K562 (cell line): ENCODE measurements at regions not wholly inside any gene's neighbourhood (a gene's known extent, or its start where the extent isn't known, plus 50 kb on each side); places are given as distances from the start of the nearest gene placed in this dataset.

Experiments used
- ATAC-seq: fragments of 200-7000 bp; cut with Tn5 transposase; 3 replicates; pipeline ENCODE4 v1.9.1; 2020; ENCODE audit warnings: moderate library complexity
- BruUV-seq: library from RNA; stranded (reverse); fragments of 400-500 nt; replicated peaks from 2 replicates; lab custom pipeline; 2021; lab: Mats Ljungman, UMichigan
- CTCF ChIA-PET: fragments of 300-600 bp; formaldehyde crosslinking; extraction: SDS; loops from one replicate; lab custom pipeline; 2021; ENCODE audit warnings: low intra/inter-chr PET ratio; lab: Yijun Ruan, JAX
- POLR2A ChIA-PET: fragments of 300-600, 350-650 bp; sonication (Branson Sonifier 250); formaldehyde crosslinking; extraction: SDS; loops from one replicate; lab custom pipeline; 2021; ENCODE audit warnings: antibody characterized with exemption, inconsistent platforms; lab: Yijun Ruan, JAX
- DNase-seq, 4 experiments: peaks; one replicate each; pipeline versions ENCODE4 v3.0.0 to v3.0.0-alpha.2; 2011 to 2018; ENCODE audit warnings: low spot score in 3 of 4, mixed read lengths in 3 of 4; ENCODE audit errors: extremely low read depth in 1 of 4
- FAIRE-seq: peaks from 2 replicates; lab custom pipeline; 2011; peaks lifted over from hg19 to GRCh38; lab: Jason Lieb, UNC
- H2AFZ ChIP-seq: 2 replicates; pipeline ENCODE4 v1.6.0; 2011; ENCODE audit warnings: low read depth, low read length, control low read depth, inconsistent platforms
- H3K27ac ChIP-seq: fragments of 200-600 bp; 3 replicates; pipeline ENCODE4 v1.8.0; 2011; ENCODE audit warnings: low read depth, mild to moderate bottlenecking, control low read depth, inconsistent platforms, low read length, moderate library complexity, mixed read lengths; ENCODE audit errors: extremely low read depth
- H3K27me3 ChIP-seq, 2 experiments: fragments of 300-600 bp in 1 of 2; 2 replicates in 1 of 2; 3 replicates in 1 of 2; pipeline versions ENCODE4 v1.6.0 to v1.8.0; 2011; ENCODE audit warnings: inconsistent platforms in 2 of 2, low read length in 2 of 2, mild to moderate bottlenecking in 1 of 2, mixed read lengths in 1 of 2, moderate library complexity in 1 of 2; ENCODE audit not compliant: control insufficient read depth in 2 of 2, insufficient read depth in 2 of 2
- H3K36me3 ChIP-seq: fragments of 300-600 bp; 3 replicates; pipeline ENCODE4 v1.8.0; 2011; ENCODE audit warnings: mild to moderate bottlenecking, low read length, inconsistent platforms; ENCODE audit not compliant: control insufficient read depth, insufficient read depth
- H3K4me1 ChIP-seq, 2 experiments: fragments of 200-600 bp in 1 of 2; replicated peaks in 1 of 2; 2 replicates in 1 of 2; 3 replicates in 1 of 2; pipeline versions ENCODE4 v1.5.1 to v1.8.0; 2011; ENCODE audit warnings: inconsistent platforms in 2 of 2, low read length in 2 of 2, mild to moderate bottlenecking in 1 of 2, mixed read lengths in 1 of 2, moderate library complexity in 1 of 2; ENCODE audit not compliant: control insufficient read depth in 2 of 2, insufficient read depth in 2 of 2
- H3K4me2 ChIP-seq: 2 replicates; pipeline ENCODE4 v1.6.1; 2011; ENCODE audit warnings: low read length, control low read depth, inconsistent platforms, mixed read lengths; ENCODE audit not compliant: insufficient read depth
- H3K4me3 ChIP-seq: fragments of 200-600 bp; sonication (generic), shearing (Covaris generic); 2 replicates; pipeline ENCODE4 v1.5.1; 2016; ENCODE audit warnings: control low read depth, inconsistent platforms
- H3K79me2 ChIP-seq: fragments of 200-600 bp; 3 replicates; pipeline ENCODE4 v1.8.0; 2011; ENCODE audit warnings: low read length, inconsistent platforms; ENCODE audit not compliant: control insufficient read depth, insufficient read depth
- H3K9ac ChIP-seq, 2 experiments: 2 replicates each; pipeline versions ENCODE4 v1.6.0 to v1.6.1; 2011; ENCODE audit warnings: low read depth in 2 of 2, low read length in 2 of 2, control low read depth in 1 of 2, inconsistent platforms in 1 of 2, mild to moderate bottlenecking in 1 of 2, mixed read lengths in 1 of 2; ENCODE audit not compliant: insufficient read depth in 1 of 2
- H3K9me1 ChIP-seq: one replicate; pipeline ENCODE4 v1.6.0; 2011; ENCODE audit warnings: inconsistent platforms, mild to moderate bottlenecking, low read length, moderate library complexity; ENCODE audit not compliant: control insufficient read depth, insufficient read depth
- H3K9me3 ChIP-seq: replicated peaks from 2 replicates; pipeline ENCODE4 v1.5.1; 2011; ENCODE audit warnings: low read depth, low read length, inconsistent platforms; ENCODE audit not compliant: control insufficient read depth, insufficient read depth
- H4K20me1 ChIP-seq: replicated peaks from 2 replicates; pipeline ENCODE4 v1.6.1; 2011; ENCODE audit warnings: low read length, inconsistent platforms, mixed read lengths; ENCODE audit not compliant: control insufficient read depth, insufficient read depth
- CREM ChIP-seq: IDR thresholded peaks from 2 replicates; pipeline ENCODE4 v1.6.1; 2014; ENCODE audit warnings: antibody characterized with exemption, low read depth
- RBM22 ChIP-seq: fragments of 200-400 bp; formaldehyde crosslinking; IDR thresholded peaks from 2 replicates; pipeline ENCODE4 v1.6.1; 2018; ENCODE audit warnings: low read length, low read depth; ENCODE audit not compliant: poor library complexity, severe bottlenecking
- RFX5 ChIP-seq: IDR thresholded peaks from 2 replicates; pipeline ENCODE4 v1.6.1; 2011; ENCODE audit warnings: low read depth, mild to moderate bottlenecking, improper control_type of control experiment, low read length
- ZNF232 ChIP-seq: sonication (generic); formaldehyde crosslinking; IDR thresholded peaks from 2 replicates; pipeline ENCODE4 v1.8.0; 2022; ENCODE audit warnings: mild to moderate bottlenecking, missing genetic modification reagents
- ZNF780A ChIP-seq: fragments of 250-450 bp; sonication (Bioruptor Pico); IDR thresholded peaks from 2 replicates; pipeline ENCODE4 v1.5.0; 2021; ENCODE audit warnings: mild to moderate bottlenecking
- WGBS: fragments of 100-300 bp; shearing (Covaris generic); methylation state at CpG from one replicate; pipeline ENCODE4 v1.1.6; 2016; ENCODE audit warnings: low coverage, mixed read lengths; ENCODE audit not compliant: insufficient coverage; ENCODE audit errors: missing lambda C conversion rate; 5-methylcytosine and 5-hydroxymethylcytosine counted together
- in situ Hi-C: fragments of 300-500 bp; cut with MboI; formaldehyde crosslinking; loops from 4 replicates; pipeline ENCODE4 v1.15.0; 2018; ENCODE audit warnings: inconsistent platforms, mixed read lengths
- intact Hi-C: fragments of 100-400 bp; cut with micrococcal nuclease; formaldehyde crosslinking; loops from 2 replicates; pipeline ENCODE4 v1.14.2; 2022
- TF ChIP-seq, protein P1 (sequence below): sonication (generic); formaldehyde crosslinking; IDR thresholded peaks from 2 replicates; pipeline ENCODE4 v1.9.0; 2022; ENCODE audit warnings: mild to moderate bottlenecking, missing genetic modification reagents
- TF ChIP-seq, protein P2 (sequence below): fragments of 450-650 bp; formaldehyde crosslinking; IDR thresholded peaks from 2 replicates; pipeline ENCODE4 v1.4.0; 2022; ENCODE audit warnings: missing genetic modification characterization
- TF ChIP-seq, protein P3 (sequence below): fragments of 200-800 bp; sonication (Bioruptor generic); IDR thresholded peaks from 2 replicates; pipeline ENCODE4 v1.6.1; 2017; ENCODE audit warnings: missing genetic modification characterization, missing compliant biosample characterization

DNA sequence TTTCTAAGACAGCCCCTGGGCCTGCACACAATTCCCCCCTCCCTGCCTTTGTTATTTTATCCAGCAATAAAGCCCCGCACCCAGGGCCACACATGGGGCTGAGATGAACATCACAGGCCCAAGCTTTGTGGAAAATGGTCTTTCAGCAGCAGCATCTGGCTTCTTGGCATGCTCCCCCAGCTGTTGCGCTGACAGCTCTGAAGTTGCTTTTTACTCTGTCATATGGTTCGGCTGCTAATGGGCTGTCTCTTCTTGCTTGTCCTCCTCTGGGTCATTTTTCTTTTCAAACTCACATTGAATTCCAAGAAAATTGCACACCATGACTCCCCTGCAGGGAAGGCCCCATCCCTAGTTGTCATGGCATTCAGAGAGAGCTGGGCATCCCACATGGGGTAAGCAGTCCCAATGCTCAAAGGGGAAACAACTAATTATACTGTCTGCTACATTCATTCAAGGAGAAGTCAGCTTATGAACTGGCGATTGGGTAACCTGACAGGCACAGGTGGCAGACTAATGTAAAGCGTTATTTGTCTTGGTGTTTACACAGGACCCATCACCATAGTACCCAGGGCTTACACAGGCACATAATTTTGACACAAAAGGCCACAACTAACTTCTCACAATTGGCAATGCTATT lies 74.0 kb upstream of the CDKN3 start:
- WGBS, result 0% methylated on average over 5 of the region's 5 CpGs
- Histone ChIP-seq H3K4me2 (no peak overlapping the region), H3K36me3 (no peaks in the 10 kb centered on the region), H3K9ac (no peak overlapping the region), H2AFZ (no peak overlapping the region), H3K9me1 (no peaks in the 10 kb centered on the region), H4K20me1 (no peaks in the 10 kb centered on the region)
- no peak for DNase-seq
- FAIRE-seq, result no peak
- TF ChIP-seq RBM22 (no peak), ZNF780A (CRISPR knock-in tag) (no peak), ZNF232 (CRISPR knock-in tag) (no peak), RFX5 (no peak), CREM (no peak)
- TF ChIP-seq, protein P1, sequence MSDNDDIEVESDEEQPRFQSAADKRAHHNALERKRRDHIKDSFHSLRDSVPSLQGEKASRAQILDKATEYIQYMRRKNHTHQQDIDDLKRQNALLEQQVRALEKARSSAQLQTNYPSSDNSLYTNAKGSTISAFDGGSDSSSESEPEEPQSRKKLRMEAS (CRISPR knock-in tag), result no peak
- TF ChIP-seq, protein P2, sequence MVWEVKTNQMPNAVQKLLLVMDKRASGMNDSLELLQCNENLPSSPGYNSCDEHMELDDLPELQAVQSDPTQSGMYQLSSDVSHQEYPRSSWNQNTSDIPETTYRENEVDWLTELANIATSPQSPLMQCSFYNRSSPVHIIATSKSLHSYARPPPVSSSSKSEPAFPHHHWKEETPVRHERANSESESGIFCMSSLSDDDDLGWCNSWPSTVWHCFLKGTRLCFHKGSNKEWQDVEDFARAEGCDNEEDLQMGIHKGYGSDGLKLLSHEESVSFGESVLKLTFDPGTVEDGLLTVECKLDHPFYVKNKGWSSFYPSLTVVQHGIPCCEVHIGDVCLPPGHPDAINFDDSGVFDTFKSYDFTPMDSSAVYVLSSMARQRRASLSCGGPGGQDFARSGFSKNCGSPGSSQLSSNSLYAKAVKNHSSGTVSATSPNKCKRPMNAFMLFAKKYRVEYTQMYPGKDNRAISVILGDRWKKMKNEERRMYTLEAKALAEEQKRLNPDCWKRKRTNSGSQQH (CRISPR knock-in tag), result no peak
- TF ChIP-seq, protein P3, sequence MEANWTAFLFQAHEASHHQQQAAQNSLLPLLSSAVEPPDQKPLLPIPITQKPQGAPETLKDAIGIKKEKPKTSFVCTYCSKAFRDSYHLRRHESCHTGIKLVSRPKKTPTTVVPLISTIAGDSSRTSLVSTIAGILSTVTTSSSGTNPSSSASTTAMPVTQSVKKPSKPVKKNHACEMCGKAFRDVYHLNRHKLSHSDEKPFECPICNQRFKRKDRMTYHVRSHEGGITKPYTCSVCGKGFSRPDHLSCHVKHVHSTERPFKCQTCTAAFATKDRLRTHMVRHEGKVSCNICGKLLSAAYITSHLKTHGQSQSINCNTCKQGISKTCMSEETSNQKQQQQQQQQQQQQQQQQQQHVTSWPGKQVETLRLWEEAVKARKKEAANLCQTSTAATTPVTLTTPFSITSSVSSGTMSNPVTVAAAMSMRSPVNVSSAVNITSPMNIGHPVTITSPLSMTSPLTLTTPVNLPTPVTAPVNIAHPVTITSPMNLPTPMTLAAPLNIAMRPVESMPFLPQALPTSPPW (CRISPR knock-in tag), result no peak
- TF ChIP-seq, all 486 proteins: peak for 0
- Histone ChIP-seq H3K27ac (no peak overlapping the region), H3K27me3 (peaks cover 0 to 11% of the 10 kb centered on the region in 2 experiments; a peak in 2 of 5 replicates), H3K9me3 (no peaks in the 10 kb centered on the region), H3K79me2 (no peaks in the 10 kb centered on the region), H3K4me3 (no peak overlapping the region), H3K4me1 (no peaks in the 10 kb centered on the region)
- intact Hi-C loops (no loop called here), in situ Hi-C loops (no loop called here)
- BruUV-seq, result no TSS peak
- POLR2A ChIA-PET, result no interaction called here
- ATAC-seq, result no peak
- CTCF ChIA-PET, result no interaction called here
